Neural progenitor cell (in vitro differentiated cells): ENCODE measurements at regions not wholly inside any gene's neighbourhood (a gene's known extent, or its start where the extent isn't known, plus 50 kb on each side); places are given as distances from the start of the nearest gene placed in this dataset.

Experiments
- DNase-seq: peaks from one replicate; pipeline ENCODE4 v3.0.0-alpha.2; 2016; ENCODE audit warnings: low spot score
- H2AFZ ChIP-seq: fragments of 200-600 bp; sonication (generic); replicated peaks from 2 replicates; pipeline ENCODE4 v1.6.1; 2016; ENCODE audit warnings: antibody characterized with exemption
- H3F3A ChIP-seq: fragments of 200-600 bp; sonication (generic); 2 replicates; pipeline ENCODE4 v1.6.1; 2016; ENCODE audit warnings: antibody characterized with exemption, low read depth
- H3K27ac ChIP-seq: fragments of 200-600 bp; sonication (generic); 2 replicates; pipeline ENCODE4 v1.5.1; 2016; ENCODE audit warnings: mild to moderate bottlenecking
- H3K27me3 ChIP-seq: fragments of 200-600 bp; sonication (generic); 2 replicates; pipeline ENCODE4 v1.6.1; 2016; ENCODE audit warnings: mild to moderate bottlenecking, moderate library complexity
- H3K36me3 ChIP-seq: fragments of 200-600 bp; sonication (generic); 2 replicates; pipeline ENCODE4 v1.5.1; 2016
- H3K4me1 ChIP-seq: fragments of 200-600 bp; sonication (generic); 2 replicates; pipeline ENCODE4 v1.6.1; 2016; ENCODE audit warnings: mixed run types
- H3K4me2 ChIP-seq: fragments of 200-600 bp; sonication (generic); 2 replicates; pipeline ENCODE4 v1.6.1; 2016
- H3K4me3 ChIP-seq: fragments of 200-600 bp; sonication (generic); 2 replicates; pipeline ENCODE4 v1.5.1; 2016
- H3K79me2 ChIP-seq: fragments of 200-600 bp; sonication (generic); 2 replicates; pipeline ENCODE4 v1.6.1; 2016; ENCODE audit warnings: low read depth
- H3K9ac ChIP-seq: fragments of 200-600 bp; sonication (generic); 2 replicates; pipeline ENCODE4 v1.6.1; 2016
- H3K9me3 ChIP-seq: fragments of 200-600 bp; sonication (generic); 2 replicates; pipeline ENCODE4 v1.5.1; 2016; ENCODE audit warnings: low read depth
- H4K20me1 ChIP-seq: fragments of 200-600 bp; sonication (generic); 2 replicates; pipeline ENCODE4 v1.6.1; 2016; ENCODE audit warnings: low read depth
- H3K27ac Mint-ChIP-seq: 3 replicates; pipeline ENCODE4 v1.8.0; 2021; ENCODE audit warnings: mixed read lengths
- H3K27me3 Mint-ChIP-seq: 2 replicates; pipeline ENCODE4 v1.8.0; 2022; ENCODE audit warnings: low read depth, mild to moderate bottlenecking, inconsistent platforms, moderate library complexity, mixed read lengths; ENCODE audit not compliant: insufficient read depth
- H3K36me3 Mint-ChIP-seq: 3 replicates; pipeline ENCODE4 v1.8.0; 2021; ENCODE audit warnings: mixed read lengths
- H3K4me1 Mint-ChIP-seq: 3 replicates; pipeline ENCODE4 v1.8.0; 2021; ENCODE audit warnings: mixed read lengths
- H3K4me3 Mint-ChIP-seq: 3 replicates; pipeline ENCODE4 v1.8.0; 2021; ENCODE audit warnings: mild to moderate bottlenecking, moderate library complexity, mixed read lengths
- H3K9me3 Mint-ChIP-seq: 3 replicates; pipeline ENCODE4 v1.8.0; 2020; ENCODE audit warnings: mixed read lengths
- CTCF ChIP-seq: fragments of 200-600 bp; sonication (generic); IDR thresholded peaks from 2 replicates; pipeline ENCODE4 v1.5.1; 2017; ENCODE audit warnings: antibody characterized with exemption, mild to moderate bottlenecking
- EZH2 ChIP-seq: fragments of 200-600 bp; sonication (generic); IDR thresholded peaks from 2 replicates; pipeline ENCODE4 v1.6.1; 2017; ENCODE audit warnings: antibody characterized with exemption, mild to moderate bottlenecking, moderate library complexity
- EZH2phosphoT487 ChIP-seq: fragments of 200-600 bp; sonication (generic); IDR thresholded peaks from 2 replicates; pipeline ENCODE4 v1.6.1; 2017; ENCODE audit warnings: antibody characterized with exemption

- Histone ChIP-seq H4K20me1 (no peaks in the 10 kb centered on the region), H3K4me3 (no peak overlapping the region), H3F3A (no peaks in the 10 kb centered on the region), H3K4me1 (no peaks in the 10 kb centered on the region), H3K79me2 (no peaks in the 10 kb centered on the region), H2AFZ (no peak overlapping the region), H3K4me2 (no peak overlapping the region), H3K27ac (no peak overlapping the region), H3K9ac (no peak overlapping the region), H3K27me3 (no peaks in the 10 kb centered on the region), H3K9me3 (no peaks in the 10 kb centered on the region), H3K36me3 (no peaks in the 10 kb centered on the region)
- Mint-ChIP-seq H3K4me1 (no peaks in the 10 kb centered on the region), H3K27ac (no peak overlapping the region), H3K36me3 (peaks cover 4% of the 10 kb centered on the region), H3K9me3 (peaks cover 6% of the 10 kb centered on the region), H3K4me3 (no peak overlapping the region), H3K27me3 (peaks cover 2% of the 10 kb centered on the region)
- TF ChIP-seq EZH2phosphoT487 (no peak), CTCF (no peak), EZH2 (no peak)
- DNase-seq, result no peak
Measured at GRCh38 chr15:96132126-96132525, 198.4 kb upstream of the NR2F2 start.

GRCh38 chr15:96135166-96136093, 195.1 kb upstream of the NR2F2 start:
- no peak overlapping the region for H3K4me3 ChIP-seq
- peaks cover 4% of the 10 kb centered on the region for H3K9me3 ChIP-seq
- no peak overlapping the region for H3K9ac ChIP-seq
- H3K27ac ChIP-seq, result no peak overlapping the region
- no peak overlapping the region for H2AFZ ChIP-seq
- Mint-ChIP-seq H3K4me1 (no peaks in the 10 kb centered on the region), H3K4me3 (no peak overlapping the region), H3K27ac (no peak overlapping the region), H3K36me3 (no peaks in the 10 kb centered on the region), H3K9me3 (peaks cover 16% of the 10 kb centered on the region), H3K27me3 (peaks cover 2% of the 10 kb centered on the region)
- H3K4me1 ChIP-seq, result no peaks in the 10 kb centered on the region
- TF ChIP-seq CTCF, result no peak
- TF ChIP-seq EZH2, result no peak
- no peak for TF ChIP-seq EZH2phosphoT487
- no peaks in the 10 kb centered on the region for H4K20me1 ChIP-seq
- no peaks in the 10 kb centered on the region for H3K79me2 ChIP-seq
- no peak for DNase-seq
- H3K4me2 ChIP-seq, result no peak overlapping the region
- no peaks in the 10 kb centered on the region for H3K36me3 ChIP-seq
- H3K27me3 ChIP-seq, result no peaks in the 10 kb centered on the region
- no peaks in the 10 kb centered on the region for H3F3A ChIP-seq

- Histone ChIP-seq H3K79me2 (no peaks in the 10 kb centered on the region), H3K4me3 (no peak overlapping the region), H3K27ac (no peak overlapping the region), H2AFZ (no peak overlapping the region), H3K9ac (no peak overlapping the region), H3K9me3 (peaks cover 4% of the 10 kb centered on the region), H3K4me2 (no peak overlapping the region), H4K20me1 (no peaks in the 10 kb centered on the region), H3K4me1 (no peaks in the 10 kb centered on the region), H3K27me3 (no peaks in the 10 kb centered on the region), H3K36me3 (no peaks in the 10 kb centered on the region), H3F3A (no peaks in the 10 kb centered on the region)
- no peak for DNase-seq
- H3K9me3 Mint-ChIP-seq, result peaks cover 16% of the 10 kb centered on the region
- no peak overlapping the region for H3K27ac Mint-ChIP-seq
- H3K36me3 Mint-ChIP-seq, result no peaks in the 10 kb centered on the region
- no peak for TF ChIP-seq EZH2
- no peak for TF ChIP-seq CTCF
- TF ChIP-seq EZH2phosphoT487, result no peak
- H3K27me3 Mint-ChIP-seq, result no peaks in the 10 kb centered on the region
- H3K4me3 Mint-ChIP-seq, result no peak overlapping the region
- no peaks in the 10 kb centered on the region for H3K4me1 Mint-ChIP-seq
Measured at GRCh38 chr15:96138985-96139384, 191.5 kb upstream of the NR2F2 start.
